Activated CD4-positive, alpha-beta T cell treated with anti-CD3 and anti-CD28 coated beads, Interleukin-2, amount 10 ng/mL, durations not matched to agents 7 days and 5 days (primary cell): ENCODE measurements at regions not wholly inside any gene's neighbourhood (a gene's known extent, or its start where the extent isn't known, plus 50 kb on each side); places are given as distances from the start of the nearest gene placed in this dataset.

ENCODE experiments used
- CTCF ChIA-PET: fragments of 350-600 bp; sonication (Branson Sonifier 250); formaldehyde crosslinking; loops from one replicate; lab custom pipeline; 2021; ENCODE audit warnings: antibody characterized with exemption; lab: Charles Lee
- POLR2A ChIA-PET: fragments of 350-600 bp; sonication (Branson Sonifier 250); formaldehyde crosslinking; loops from one replicate; lab custom pipeline; 2021; ENCODE audit warnings: antibody characterized with exemption; lab: Charles Lee
- DNase-seq: peaks from one replicate; pipeline ENCODE4 v3.0.0-alpha.2; 2020
- H3K27ac Mint-ChIP-seq: one replicate; pipeline ENCODE4 v1.8.0; 2021; ENCODE audit warnings: mild to moderate bottlenecking, moderate library complexity, mixed read lengths
- H3K27me3 Mint-ChIP-seq: one replicate; pipeline ENCODE4 v1.8.0; 2021; ENCODE audit warnings: mixed read lengths
- H3K36me3 Mint-ChIP-seq: one replicate; pipeline ENCODE4 v1.8.0; 2021; ENCODE audit warnings: low read depth, mixed read lengths
- H3K4me1 Mint-ChIP-seq: one replicate; pipeline ENCODE4 v1.8.0; 2021; ENCODE audit warnings: mixed read lengths
- H3K4me3 Mint-ChIP-seq: one replicate; pipeline ENCODE4 v1.8.0; 2021; ENCODE audit warnings: mild to moderate bottlenecking, moderate library complexity, mixed read lengths
- H3K9me3 Mint-ChIP-seq: one replicate; pipeline ENCODE4 v1.8.0; 2021; ENCODE audit warnings: mixed read lengths

DNA sequence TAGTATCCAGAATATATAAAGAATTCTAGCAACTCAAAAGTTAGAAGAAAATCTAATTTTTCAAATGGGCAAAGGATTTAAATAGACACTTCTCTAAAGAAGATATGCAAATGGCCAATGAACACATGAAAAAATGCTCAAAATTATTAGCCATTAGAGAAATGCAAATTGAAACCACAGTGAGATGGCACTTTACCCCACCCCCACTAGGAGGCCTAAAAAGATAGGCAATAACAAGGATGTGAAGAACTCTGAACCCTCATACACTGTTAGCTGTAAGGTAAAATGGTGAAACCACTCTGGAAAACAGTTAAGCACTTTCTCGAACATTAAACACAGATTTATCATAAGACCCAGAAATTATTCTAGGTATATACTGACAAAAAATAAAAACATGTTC is 71.4 kb upstream of the IRX6 start:
- peaks cover 3% of the 10 kb centered on the region for H3K27me3 Mint-ChIP-seq

DNA sequence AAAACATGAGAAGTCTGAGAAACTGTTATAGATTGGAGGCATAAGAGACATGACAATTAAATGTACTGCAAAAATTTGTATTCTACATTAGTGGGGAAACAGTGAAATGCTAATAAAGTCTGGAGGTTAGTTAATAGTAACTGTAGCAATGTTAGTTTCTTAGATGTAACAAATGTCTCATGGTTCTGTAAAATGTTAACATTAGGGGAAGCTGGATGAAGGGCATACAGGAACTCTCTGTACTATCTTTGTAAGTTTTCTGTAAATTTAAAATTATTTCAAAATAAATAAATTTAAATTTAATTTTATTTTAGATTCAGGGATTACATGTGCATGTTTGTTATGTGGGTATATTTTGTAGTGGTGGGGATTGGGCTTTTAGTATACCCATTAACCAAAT is 70.0 kb upstream of the IRX6 start:
- Mint-ChIP-seq H3K9me3 (no peaks in the 10 kb centered on the region), H3K4me3 (no peak overlapping the region), H3K36me3 (no peaks in the 10 kb centered on the region), H3K27ac (no peak overlapping the region), H3K27me3 (peaks cover 3% of the 10 kb centered on the region), H3K4me1 (no peaks in the 10 kb centered on the region)
- ChIA-PET POLR2A (no interaction called here), CTCF (no interaction called here)
- DNase-seq = no peak

More for the DNA sequence above, 71.4 kb upstream of the IRX6 start:
- Mint-ChIP-seq H3K4me1 (peaks cover 4% of the 10 kb centered on the region), H3K27ac (no peak overlapping the region), H3K36me3 (no peaks in the 10 kb centered on the region), H3K9me3 (no peaks in the 10 kb centered on the region), H3K4me3 (no peak overlapping the region)
- CTCF ChIA-PET = interaction anchor here (0.6 kb wide), 1 partner anchor 622 kb away, joined by 3 read pairs; no protein-coding TSS in a partner anchor
- no peak for DNase-seq
- POLR2A ChIA-PET = no interaction called here

GRCh38 chr16:55255733-55256282 is 68.2 kb upstream of the IRX6 start:
- no peaks in the 10 kb centered on the region for H3K4me1 Mint-ChIP-seq
- H3K27me3 Mint-ChIP-seq = peaks cover 3% of the 10 kb centered on the region
- no peak for DNase-seq
- ChIA-PET POLR2A (no interaction called here), CTCF (no interaction called here)
- no peak overlapping the region for H3K27ac Mint-ChIP-seq
- H3K36me3 Mint-ChIP-seq = no peaks in the 10 kb centered on the region
- no peaks in the 10 kb centered on the region for H3K9me3 Mint-ChIP-seq
- no peak overlapping the region for H3K4me3 Mint-ChIP-seq

GRCh38 chr16:55256412-55257016 is 67.5 kb upstream of the IRX6 start:
- H3K27ac Mint-ChIP-seq = no peak overlapping the region
- no peak overlapping the region for H3K4me3 Mint-ChIP-seq
- DNase-seq = no peak
- CTCF ChIA-PET = no interaction called here
- H3K9me3 Mint-ChIP-seq = no peaks in the 10 kb centered on the region
- H3K4me1 Mint-ChIP-seq = no peaks in the 10 kb centered on the region
- no peaks in the 10 kb centered on the region for H3K36me3 Mint-ChIP-seq
- POLR2A ChIA-PET = no interaction called here
- H3K27me3 Mint-ChIP-seq = peaks cover 3% of the 10 kb centered on the region

DNA sequence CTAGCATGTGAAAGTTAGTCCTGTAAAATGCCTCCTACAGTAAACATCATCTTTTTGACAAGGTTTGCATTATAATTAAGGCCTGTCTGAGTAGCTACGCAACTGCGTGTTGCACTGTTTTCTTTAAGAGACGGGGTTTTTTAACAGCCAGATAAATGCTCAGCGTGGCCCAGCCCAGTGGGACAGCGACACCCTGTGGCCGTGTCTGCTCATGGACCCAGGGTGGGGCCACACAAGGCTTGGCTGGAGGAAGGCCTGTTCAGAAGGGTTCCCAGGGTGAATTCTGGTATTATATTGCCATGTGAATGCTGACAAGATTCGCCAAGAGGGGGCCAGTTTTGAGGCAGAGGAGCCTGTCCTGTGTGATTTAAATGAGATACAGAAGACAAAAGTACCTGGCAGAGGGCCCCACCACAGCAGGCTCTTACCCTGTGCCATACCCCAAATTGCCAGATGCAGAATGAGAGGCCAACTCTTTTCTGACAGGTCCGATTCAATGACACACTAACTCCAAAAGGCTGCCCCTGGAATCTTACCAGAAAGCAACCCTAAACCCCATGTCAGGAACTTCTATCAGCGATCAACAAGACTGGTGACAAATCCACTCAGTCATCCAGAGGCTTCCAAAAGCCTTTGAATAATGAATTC is 65.9 kb upstream of the IRX6 start:
- peak; percentile 40 for DNase-seq
- Mint-ChIP-seq H3K36me3 (no peaks in the 10 kb centered on the region), H3K4me1 (no peaks in the 10 kb centered on the region), H3K4me3 (no peak overlapping the region), H3K27me3 (peaks cover 3% of the 10 kb centered on the region), H3K9me3 (no peaks in the 10 kb centered on the region), H3K27ac (no peak overlapping the region)
- ChIA-PET CTCF (interaction anchor here (0.7 kb wide), 1 partner anchor 67 kb away, joined by 3 read pairs; no protein-coding TSS in a partner anchor), POLR2A (no interaction called here)

GRCh38 chr16:55261301-55261700 is 62.7 kb upstream of the IRX6 start:
- CTCF ChIA-PET = no interaction called here

DNA sequence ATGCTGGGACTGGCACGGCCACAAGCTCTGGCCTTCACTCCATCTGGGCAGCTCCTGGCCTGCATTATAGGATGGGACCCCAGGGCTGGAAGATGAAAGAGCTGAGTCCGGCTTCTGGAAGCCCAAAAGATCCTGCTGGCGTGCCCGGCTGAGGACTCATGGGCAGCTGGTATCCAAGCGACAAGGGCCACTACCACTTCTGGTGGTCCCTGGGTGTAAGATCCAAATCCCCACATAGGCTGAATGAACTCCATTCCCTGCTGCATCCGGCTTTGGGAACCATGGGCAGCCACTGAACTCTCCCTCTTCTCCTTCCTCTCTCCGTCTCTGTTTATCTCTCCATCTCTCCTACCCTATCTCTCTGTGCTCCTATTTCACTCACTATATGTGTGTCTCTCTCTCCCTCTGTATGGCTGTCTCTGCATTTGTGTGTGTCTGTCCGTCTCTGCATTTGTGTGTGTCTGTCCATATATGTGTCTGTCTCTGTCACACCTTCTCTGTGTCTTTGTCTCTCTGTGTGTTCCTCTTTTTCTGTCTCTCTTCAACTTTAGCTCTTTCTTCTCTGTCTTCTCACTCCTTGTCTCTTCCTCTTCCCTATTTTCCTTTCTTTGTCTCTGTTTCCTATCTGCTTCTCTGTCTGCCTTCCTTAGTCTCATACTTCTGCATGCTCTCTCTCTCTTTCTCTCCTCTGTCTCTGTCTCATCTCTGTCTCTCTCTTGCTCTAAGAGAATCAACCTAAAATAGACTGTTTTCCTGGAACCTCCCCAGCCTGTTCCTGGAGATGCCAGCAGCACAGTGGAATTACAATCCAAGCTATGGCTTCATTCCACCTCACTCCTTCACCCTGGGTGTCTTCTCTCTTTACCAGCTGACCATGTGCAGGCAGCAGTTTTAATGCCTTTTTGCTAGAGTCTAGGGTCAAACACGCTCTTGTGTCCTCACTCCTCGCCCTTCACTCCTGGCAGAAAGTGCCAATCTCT is 60.4 kb upstream of the IRX6 start:
- no peak overlapping the region for H3K27ac Mint-ChIP-seq
- H3K27me3 Mint-ChIP-seq = no peaks in the 10 kb centered on the region
- ChIA-PET CTCF (no interaction called here), POLR2A (no interaction called here)
- H3K36me3 Mint-ChIP-seq = no peaks in the 10 kb centered on the region
- no peak for DNase-seq
- no peaks in the 10 kb centered on the region for H3K4me1 Mint-ChIP-seq
- no peak overlapping the region for H3K4me3 Mint-ChIP-seq
- H3K9me3 Mint-ChIP-seq = no peaks in the 10 kb centered on the region

More at GRCh38 chr16:55261301-55261700, 62.7 kb upstream of the IRX6 start:
- Mint-ChIP-seq H3K27me3 (peaks cover 3% of the 10 kb centered on the region), H3K36me3 (no peaks in the 10 kb centered on the region), H3K9me3 (no peaks in the 10 kb centered on the region), H3K27ac (no peak overlapping the region), H3K4me1 (no peaks in the 10 kb centered on the region), H3K4me3 (no peak overlapping the region)
- POLR2A ChIA-PET = no interaction called here
- no peak for DNase-seq

DNA sequence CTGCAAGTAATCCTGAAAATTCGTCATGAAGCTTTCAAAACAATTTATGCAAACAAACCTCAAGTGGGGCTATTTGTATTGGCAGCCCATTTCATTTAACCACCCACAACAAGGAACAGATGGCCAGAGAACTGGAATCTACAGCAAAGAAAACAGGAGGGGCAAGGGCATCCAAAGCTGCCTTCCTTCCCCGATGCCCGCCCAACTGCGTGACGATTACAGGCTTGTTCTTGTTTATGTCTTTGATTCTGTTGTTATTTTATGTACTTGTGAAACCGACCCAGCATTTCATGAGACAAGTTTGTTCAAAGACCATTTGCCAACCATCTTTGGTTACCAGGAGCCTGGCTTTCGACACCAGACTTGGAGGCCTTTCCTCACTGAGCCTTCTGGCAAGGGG is 59.1 kb upstream of the IRX6 start:
- CTCF ChIA-PET = interaction anchor here (0.6 kb wide), 1 partner anchor 81 kb away, joined by 3 read pairs; no protein-coding TSS in a partner anchor
- no peaks in the 10 kb centered on the region for H3K4me1 Mint-ChIP-seq
- no peak for DNase-seq
- H3K36me3 Mint-ChIP-seq = no peaks in the 10 kb centered on the region
- H3K4me3 Mint-ChIP-seq = no peak overlapping the region
- H3K27ac Mint-ChIP-seq = no peak overlapping the region
- H3K27me3 Mint-ChIP-seq = no peaks in the 10 kb centered on the region
- POLR2A ChIA-PET = no interaction called here
- H3K9me3 Mint-ChIP-seq = no peaks in the 10 kb centered on the region

GRCh38 chr16:55265926-55266325 is 58.1 kb upstream of the IRX6 start:
- no peaks in the 10 kb centered on the region for H3K9me3 Mint-ChIP-seq
- H3K4me1 Mint-ChIP-seq = no peaks in the 10 kb centered on the region
- H3K36me3 Mint-ChIP-seq = no peaks in the 10 kb centered on the region
- H3K27me3 Mint-ChIP-seq = no peaks in the 10 kb centered on the region
- CTCF ChIA-PET = no interaction called here
- POLR2A ChIA-PET = no interaction called here
- H3K27ac Mint-ChIP-seq = no peak overlapping the region
- no peak overlapping the region for H3K4me3 Mint-ChIP-seq
- DNase-seq = no peak

DNA sequence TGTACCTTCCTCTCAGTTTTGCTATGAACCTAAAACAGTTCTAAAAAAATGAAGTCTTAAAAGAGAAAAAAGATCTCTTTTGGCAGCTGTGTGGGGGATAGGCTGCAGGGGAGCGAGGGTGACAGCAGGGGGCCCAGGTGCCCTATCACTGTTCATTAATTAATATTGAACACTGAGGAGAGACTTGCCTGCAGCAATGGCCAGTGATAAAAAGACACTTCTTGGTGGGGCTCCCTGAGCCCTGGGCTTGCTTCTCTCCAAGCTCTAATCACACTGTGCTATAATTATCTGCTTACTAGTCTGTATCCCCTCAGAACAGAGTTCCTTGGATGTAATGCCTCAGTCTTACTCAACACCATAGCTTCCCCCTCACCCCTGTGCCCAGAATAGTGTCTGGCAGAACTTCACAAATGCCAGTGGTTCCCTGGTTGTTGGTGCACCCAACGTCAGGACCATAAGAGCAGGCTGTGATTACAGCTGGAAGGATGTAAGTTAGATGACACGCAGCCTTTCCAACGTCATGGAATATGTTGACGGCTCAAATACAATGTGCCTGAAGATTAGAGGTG is 52.0 kb upstream of the IRX6 start:
- no peaks in the 10 kb centered on the region for H3K4me1 Mint-ChIP-seq
- ChIA-PET CTCF (no interaction called here), POLR2A (no interaction called here)
- H3K27ac Mint-ChIP-seq = no peak overlapping the region
- H3K4me3 Mint-ChIP-seq = no peak overlapping the region
- no peak for DNase-seq
- no peaks in the 10 kb centered on the region for H3K36me3 Mint-ChIP-seq
- no peaks in the 10 kb centered on the region for H3K27me3 Mint-ChIP-seq
- no peaks in the 10 kb centered on the region for H3K9me3 Mint-ChIP-seq

DNA sequence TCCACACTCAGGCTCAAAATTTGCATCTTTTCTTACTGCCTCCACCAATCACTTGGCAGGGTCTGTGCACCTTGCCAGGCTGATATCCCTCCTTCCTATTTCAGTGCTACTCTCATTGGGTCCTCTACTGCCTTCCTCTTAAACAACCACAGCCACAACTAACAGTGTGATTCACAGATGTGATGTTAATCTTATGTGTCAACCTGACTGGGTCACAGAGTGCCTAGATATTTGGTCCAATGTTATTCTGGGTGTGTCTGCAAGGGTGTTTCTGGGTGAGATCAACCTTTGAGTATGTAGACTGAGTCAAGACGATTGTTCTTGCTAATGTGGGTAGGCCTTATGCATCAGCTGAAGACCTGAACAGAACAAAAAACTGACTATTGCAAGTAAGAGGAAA is 51.3 kb upstream of the IRX6 start:
- Mint-ChIP-seq H3K4me1 (no peaks in the 10 kb centered on the region), H3K27me3 (no peaks in the 10 kb centered on the region), H3K27ac (no peak overlapping the region), H3K4me3 (no peak overlapping the region), H3K9me3 (no peaks in the 10 kb centered on the region), H3K36me3 (no peaks in the 10 kb centered on the region)
- ChIA-PET CTCF (no interaction called here), POLR2A (no interaction called here)
- no peak for DNase-seq

- H3K9me3 Mint-ChIP-seq = no peaks in the 10 kb centered on the region
- H3K27ac Mint-ChIP-seq = no peak overlapping the region
- no peak overlapping the region for H3K4me3 Mint-ChIP-seq
- no peaks in the 10 kb centered on the region for H3K27me3 Mint-ChIP-seq
- ChIA-PET POLR2A (no interaction called here), CTCF (no interaction called here)
- DNase-seq = no peak
- H3K36me3 Mint-ChIP-seq = no peaks in the 10 kb centered on the region
- no peaks in the 10 kb centered on the region for H3K4me1 Mint-ChIP-seq
Measured at GRCh38 chr16:55273356-55273755, 50.6 kb upstream of the IRX6 start.
